DOHH2 (cell line): ENCODE measurements at regions not wholly inside any gene's neighbourhood (a gene's known extent, or its start where the extent isn't known, plus 50 kb on each side); places are given as distances from the start of the nearest gene placed in this dataset.

Experiments
- H3F3A ChIP-seq: fragments of 200-600 bp; sonication (generic), shearing (Covaris generic); 2 replicates; pipeline ENCODE4 v1.6.0; 2016; ENCODE audit warnings: antibody characterized with exemption, mild to moderate bottlenecking; ENCODE audit not compliant: control insufficient read depth, insufficient read depth
- H3K27ac ChIP-seq: fragments of 200-600 bp; sonication (generic); 2 replicates; pipeline ENCODE4 v1.5.1; 2014; ENCODE audit warnings: low read depth, mild to moderate bottlenecking, low read length, moderate library complexity
- H3K27me3 ChIP-seq: fragments of 200-600 bp; sonication (generic); 2 replicates; pipeline ENCODE4 v1.6.1; 2014; ENCODE audit warnings: mild to moderate bottlenecking, low read length, mixed read lengths; ENCODE audit not compliant: control insufficient read depth
- H3K36me3 ChIP-seq: fragments of 200-600 bp; sonication (generic); 2 replicates; pipeline ENCODE4 v1.6.1; 2014; ENCODE audit warnings: mild to moderate bottlenecking, low read length, moderate library complexity, mixed read lengths; ENCODE audit not compliant: control insufficient read depth
- H3K4me1 ChIP-seq: fragments of 200-600 bp; sonication (generic); 2 replicates; pipeline ENCODE4 v1.6.1; 2014; ENCODE audit warnings: mild to moderate bottlenecking, low read length, mixed read lengths; ENCODE audit not compliant: control insufficient read depth
- H3K4me2 ChIP-seq: fragments of 200-600 bp; sonication (generic); 2 replicates; pipeline ENCODE4 v1.6.0; 2014; ENCODE audit warnings: mild to moderate bottlenecking, low read length, moderate library complexity
- H3K4me3 ChIP-seq: fragments of 200-600 bp; sonication (generic); 2 replicates; pipeline ENCODE4 v1.5.1; 2014; ENCODE audit warnings: mild to moderate bottlenecking, low read length, mixed read lengths
- H3K79me2 ChIP-seq: fragments of 200-600 bp; sonication (generic); 2 replicates; pipeline ENCODE4 v1.6.1; 2014; ENCODE audit warnings: mild to moderate bottlenecking, low read length, mixed read lengths; ENCODE audit not compliant: control insufficient read depth
- H3K9me2 ChIP-seq: fragments of 200-600 bp; sonication (generic); replicated peaks from 2 replicates; pipeline ENCODE4 v1.6.1; 2014; ENCODE audit warnings: mild to moderate bottlenecking, low read length, mixed read lengths; ENCODE audit not compliant: control insufficient read depth
- H3K9me3 ChIP-seq: fragments of 200-600 bp; sonication (generic); 2 replicates; pipeline ENCODE4 v1.6.1; 2014; ENCODE audit warnings: antibody characterized with exemption, low read length, mixed read lengths; ENCODE audit not compliant: control insufficient read depth, insufficient read depth
- H4K20me1 ChIP-seq: fragments of 200-600 bp; sonication (generic); 2 replicates; pipeline ENCODE4 v1.6.0; 2014; ENCODE audit warnings: low read depth, mild to moderate bottlenecking, antibody characterized with exemption, low read length, moderate library complexity; ENCODE audit not compliant: control insufficient read depth, insufficient read depth
- CTCF ChIP-seq: fragments of 200-600 bp; sonication (generic); IDR thresholded peaks from one replicate; pipeline ENCODE4 v1.5.1; 2014; ENCODE audit warnings: antibody characterized with exemption, mild to moderate bottlenecking, low read depth, low read length; ENCODE audit not compliant: poor library complexity, severe bottlenecking
- EZH2phosphoT487 ChIP-seq: fragments of 200-600 bp; sonication (generic); IDR thresholded peaks from 2 replicates; pipeline ENCODE4 v1.6.1; 2017; ENCODE audit warnings: borderline replicate concordance, mild to moderate bottlenecking, antibody characterized with exemption, low read length, moderate library complexity, mixed read lengths

- TF ChIP-seq CTCF (no peak), EZH2phosphoT487 (no peak)
- Histone ChIP-seq H3K4me2 (no peak overlapping the region), H3K4me1 (no peaks in the 10 kb centered on the region), H3K79me2 (no peaks in the 10 kb centered on the region), H4K20me1 (no peaks in the 10 kb centered on the region), H3K9me3 (peaks cover 5% of the 10 kb centered on the region; the same call in 1 of the 2 replicates), H3K4me3 (no peak overlapping the region), H3K27me3 (no peaks in the 10 kb centered on the region), H3F3A (no peaks in the 10 kb centered on the region), H3K9me2 (no peaks in the 10 kb centered on the region), H3K36me3 (no peaks in the 10 kb centered on the region), H3K27ac (no peak overlapping the region)
Measured at GRCh38 chr21:15370462-15370975, 305.7 kb upstream of the NRIP1 start.

GRCh38 chr21:15373941-15374340 lies 309.1 kb upstream of the NRIP1 start:
- Histone ChIP-seq H3K79me2 (no peaks in the 10 kb centered on the region), H3K36me3 (no peaks in the 10 kb centered on the region), H3K27ac (no peak overlapping the region), H4K20me1 (no peaks in the 10 kb centered on the region), H3K9me2 (no peaks in the 10 kb centered on the region), H3K9me3 (peaks cover 3% of the 10 kb centered on the region; the same call in 1 of the 2 replicates), H3F3A (no peaks in the 10 kb centered on the region), H3K27me3 (no peaks in the 10 kb centered on the region), H3K4me2 (no peak overlapping the region), H3K4me3 (no peak overlapping the region), H3K4me1 (no peaks in the 10 kb centered on the region)
- TF ChIP-seq CTCF: no peak
- no peak for TF ChIP-seq EZH2phosphoT487

DNA sequence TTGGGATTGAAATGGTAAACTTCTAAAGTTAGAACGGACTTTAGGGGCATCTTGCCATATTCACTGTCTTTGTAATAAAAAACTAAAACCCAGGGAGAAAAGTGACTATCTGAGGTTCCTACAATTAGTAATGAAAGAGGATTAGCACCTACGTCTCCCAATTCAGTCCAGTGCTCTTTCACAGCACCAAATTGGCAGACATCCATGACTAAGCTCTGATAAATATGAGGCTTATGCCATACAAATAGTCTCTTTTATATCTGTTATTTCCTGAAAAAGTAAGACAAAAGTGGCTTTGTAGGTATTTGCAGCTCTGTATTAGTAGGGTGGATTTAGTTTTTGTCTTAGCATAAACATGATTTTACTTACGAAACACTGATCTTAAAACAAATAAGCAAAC lies 315.0 kb upstream of the NRIP1 start:
- no peaks in the 10 kb centered on the region for H3K79me2 ChIP-seq
- H3K4me2 ChIP-seq: no peak overlapping the region
- TF ChIP-seq EZH2phosphoT487 (no peak), CTCF (no peak)
- no peak overlapping the region for H3K27ac ChIP-seq
- H3K4me3 ChIP-seq: no peak overlapping the region
- H3K27me3 ChIP-seq: no peaks in the 10 kb centered on the region
- peaks cover 3% of the 10 kb centered on the region; the same call in 1 of the 2 replicates for H3K9me3 ChIP-seq
- no peaks in the 10 kb centered on the region for H3K4me1 ChIP-seq
- no peaks in the 10 kb centered on the region for H3F3A ChIP-seq
- no peaks in the 10 kb centered on the region for H4K20me1 ChIP-seq
- H3K36me3 ChIP-seq: no peaks in the 10 kb centered on the region
- H3K9me2 ChIP-seq: no peaks in the 10 kb centered on the region

DNA sequence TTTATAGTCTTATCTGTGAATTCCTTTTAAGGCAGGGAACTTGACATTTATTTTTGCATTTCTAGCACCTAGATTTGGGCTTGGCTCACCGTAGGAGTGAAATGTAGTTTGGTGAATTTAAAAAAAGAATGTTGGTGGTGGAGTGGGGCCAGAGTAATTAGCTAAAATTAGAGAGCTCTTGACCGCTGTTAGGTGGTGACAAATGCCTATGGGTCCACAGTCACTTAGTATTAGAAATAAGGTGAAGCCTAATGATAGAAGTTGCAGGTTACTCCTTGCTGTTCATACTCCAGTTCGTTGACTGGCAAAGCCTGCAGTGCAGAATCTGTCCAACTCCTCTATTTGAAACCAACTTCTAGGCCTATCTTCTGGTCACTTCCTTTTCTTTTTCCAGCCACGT lies 318.8 kb upstream of the NRIP1 start:
- no peaks in the 10 kb centered on the region for H3K79me2 ChIP-seq
- no peaks in the 10 kb centered on the region for H4K20me1 ChIP-seq
- TF ChIP-seq EZH2phosphoT487 (no peak), CTCF (no peak)
- no peak overlapping the region for H3K4me3 ChIP-seq
- H3K9me2 ChIP-seq: no peaks in the 10 kb centered on the region
- H3K36me3 ChIP-seq: no peaks in the 10 kb centered on the region
- H3K27ac ChIP-seq: no peak overlapping the region
- H3K4me1 ChIP-seq: no peaks in the 10 kb centered on the region
- no peaks in the 10 kb centered on the region for H3K27me3 ChIP-seq
- H3K9me3 ChIP-seq: peaks cover 4% of the 10 kb centered on the region; the same call in 1 of the 2 replicates
- H3K4me2 ChIP-seq: no peak overlapping the region
- no peaks in the 10 kb centered on the region for H3F3A ChIP-seq
